ENCODE measurements at regions not wholly inside any gene's neighbourhood (a gene's known extent, or its start where the extent isn't known, plus 50 kb on each side); places are given as distances from the start of the nearest gene placed in this dataset.

GRCh38 chr4:174037049-174037448, 246.4 kb downstream of the FBXO8 start:
- ATAC-seq = no peak
- no peak for TF ChIP-seq BACH2 (CRISPR knock-in tag; IDR thresholded peaks at IDR 0.05; ENCODE audit: borderline replicate concordance)
- no peak for TF ChIP-seq GLIS3 (CRISPR knock-in tag; IDR thresholded peaks at IDR 0.05)
- TF ChIP-seq CSDC2 (CRISPR knock-in tag; IDR thresholded peaks at IDR 0.05) = no peak
- TF ChIP-seq PPARA (CRISPR knock-in tag; IDR thresholded peaks at IDR 0.05; ENCODE audit: borderline replicate concordance) = no peak
- no peak for TF ChIP-seq ZFP30 (CRISPR knock-in tag; IDR thresholded peaks at IDR 0.05)

- TF ChIP-seq ZNF70 (CRISPR knock-in tag; IDR thresholded peaks at IDR 0.05) (no peak), OSR1 (CRISPR knock-in tag; IDR thresholded peaks at IDR 0.05) (no peak), CREB5 (CRISPR knock-in tag; IDR thresholded peaks at IDR 0.05; ENCODE audit: low read depth) (no peak)
- no peak for ATAC-seq
Observed at GRCh38 chr4:174036576-174036975, 246.9 kb downstream of the FBXO8 start.

- no peak for ATAC-seq
- TF ChIP-seq TSHZ2 (CRISPR knock-in tag; IDR thresholded peaks at IDR 0.05) = no peak
- no peak for TF ChIP-seq PPARA (CRISPR knock-in tag; IDR thresholded peaks at IDR 0.05; ENCODE audit: borderline replicate concordance)
- TF ChIP-seq OSR1 (CRISPR knock-in tag; IDR thresholded peaks at IDR 0.05) = no peak
- TF ChIP-seq ZNF70 (CRISPR knock-in tag; IDR thresholded peaks at IDR 0.05) = no peak
- TF ChIP-seq CREB5 (CRISPR knock-in tag; IDR thresholded peaks at IDR 0.05; ENCODE audit: low read depth) = no peak
- no peak for TF ChIP-seq ZC3H10 (CRISPR knock-in tag; IDR thresholded peaks at IDR 0.05)
- no peak for TF ChIP-seq ZFP3 (CRISPR knock-in tag; IDR thresholded peaks at IDR 0.05)
Observed at GRCh38 chr4:174036111-174036510, 247.4 kb downstream of the FBXO8 start.

- ATAC-seq = peak; percentile 98
- peak; percentile 100 for TF ChIP-seq ISL1 (CRISPR knock-in tag; IDR thresholded peaks at IDR 0.05)
- TF ChIP-seq OSR1 (CRISPR knock-in tag; IDR thresholded peaks at IDR 0.05) = no peak
- TF ChIP-seq ZC3H10 (CRISPR knock-in tag; IDR thresholded peaks at IDR 0.05) = peak; percentile 99
- TF ChIP-seq PPARA (CRISPR knock-in tag; IDR thresholded peaks at IDR 0.05; ENCODE audit: borderline replicate concordance) = no peak
- peak; percentile 96 for TF ChIP-seq CSRNP3 (CRISPR knock-in tag; IDR thresholded peaks at IDR 0.05)
- TF ChIP-seq SNAI2 (CRISPR knock-in tag; IDR thresholded peaks at IDR 0.05) = peak; percentile 75; the same call in 1 of the 2 replicates
- TF ChIP-seq ESRRG (CRISPR knock-in tag; IDR thresholded peaks at IDR 0.05) = peak; percentile 97
- TF ChIP-seq TOX (CRISPR knock-in tag; IDR thresholded peaks at IDR 0.05; ENCODE audit: borderline replicate concordance) = peak; percentile 98
- no peak for TF ChIP-seq ZFP30 (CRISPR knock-in tag; IDR thresholded peaks at IDR 0.05)
- no peak for TF ChIP-seq TSHZ2 (CRISPR knock-in tag; IDR thresholded peaks at IDR 0.05)
- peak; percentile 51; the same call in 1 of the 2 replicates for TF ChIP-seq ZNF8 (CRISPR knock-in tag; IDR thresholded peaks at IDR 0.05)
- TF ChIP-seq CREB5 (CRISPR knock-in tag; IDR thresholded peaks at IDR 0.05; ENCODE audit: low read depth) = peak; percentile 92
- TF ChIP-seq BACH2 (CRISPR knock-in tag; IDR thresholded peaks at IDR 0.05; ENCODE audit: borderline replicate concordance) = no peak
- TF ChIP-seq ARNTL (CRISPR knock-in tag; IDR thresholded peaks at IDR 0.05; ENCODE audit: borderline replicate concordance, low read depth) = 0 out of 2 replicates have a peak, but pooled peaks have one; percentile 28
- TF ChIP-seq ZFP3 (CRISPR knock-in tag; IDR thresholded peaks at IDR 0.05) = 0 out of 2 replicates have a peak, but pooled peaks have one; percentile 38
- TF ChIP-seq ZNF70 (CRISPR knock-in tag; IDR thresholded peaks at IDR 0.05) = no peak
- TF ChIP-seq RARB (CRISPR knock-in tag; IDR thresholded peaks at IDR 0.05) = peak; percentile 98
- TF ChIP-seq POU6F1 (CRISPR knock-in tag; IDR thresholded peaks at IDR 0.05; ENCODE audit: borderline replicate concordance, low read depth) = no peak
- TF ChIP-seq TCF4 (CRISPR knock-in tag; IDR thresholded peaks at IDR 0.05; ENCODE audit: borderline replicate concordance) = peak; percentile 79; the same call in 1 of the 2 replicates
- TF ChIP-seq CSDC2 (CRISPR knock-in tag; IDR thresholded peaks at IDR 0.05) = peak; percentile 40; the same call in 1 of the 2 replicates
Observed at GRCh38 chr4:174023641-174024040, 259.8 kb downstream of the FBXO8 start.

Measured in SK-N-SH treated with all-trans-retinoic acid at 6 μM for 48 hours (cell line).